ENCODE measurements at regions not wholly inside any gene's neighbourhood (a gene's known extent, or its start where the extent isn't known, plus 50 kb on each side); places are given as distances from the start of the nearest gene placed in this dataset.

DNA sequence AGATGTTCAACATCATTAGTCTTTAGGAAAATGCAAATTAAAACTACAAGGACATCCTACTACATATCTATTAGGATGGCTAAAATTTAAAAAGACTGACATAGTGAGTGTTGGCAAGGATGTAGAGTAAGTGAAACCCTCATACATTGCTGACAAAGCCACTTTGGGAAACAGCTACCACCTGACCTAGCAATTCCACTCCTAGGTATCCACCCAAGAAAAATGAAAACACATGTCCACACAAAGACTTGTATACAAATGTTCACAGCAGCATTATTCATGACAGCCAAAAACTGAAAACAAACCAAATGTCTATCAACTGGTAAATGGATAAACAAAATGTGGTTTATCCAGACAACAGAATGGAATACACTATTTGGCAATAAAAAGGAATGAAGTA is 51.7 kb upstream of the DOCK9 start:
- Mint-ChIP-seq H3K27ac (no peak overlapping the region), H3K4me3 (no peak overlapping the region), H3K36me3 (ENCODE audit: insufficient read depth in 1 of 3, low read depth in 3 of 3) (no peaks in the 10 kb centered on the region; a peak in 3 of 7 replicates), H3K9me3 (peaks cover 3% of the 10 kb centered on the region in 2 experiments; a peak in 3 of 5 replicates), H3K27me3 (ENCODE audit: low read depth) (no peaks in the 10 kb centered on the region), H3K4me1 (peaks cover 0 to 3% of the 10 kb centered on the region in 2 experiments; a peak in 1 of 4 replicates)
- Histone ChIP-seq H3K27me3 (ENCODE audit: insufficient read depth, low read length) (no peaks in the 10 kb centered on the region), H2BK20ac (ENCODE audit: low read depth, low read length, poor library complexity, severe bottlenecking) (no peak overlapping the region), H2BK5ac (ENCODE audit: insufficient read length, low read length) (no peak overlapping the region), H3K27ac (ENCODE audit: insufficient read length, low read depth, low read length) (no peak overlapping the region), H3K79me1 (ENCODE audit: insufficient read depth, low read depth, low read length, poor library complexity, severe bottlenecking) (no peaks in the 10 kb centered on the region), H2BK120ac (ENCODE audit: low read depth, low read length, poor library complexity, severe bottlenecking) (no peak overlapping the region), H4K20me1 (ENCODE audit: control insufficient read depth, insufficient read depth, insufficient read length) (no peaks in the 10 kb centered on the region), H3K4me2 (ENCODE audit: insufficient read depth, insufficient read length, low read length) (no peak overlapping the region), H3K9ac (ENCODE audit: extremely low read depth, insufficient read length, low read length) (no peak overlapping the region), H3K14ac (ENCODE audit: insufficient read depth, low read length) (no peak overlapping the region), H4K8ac (replicated peaks; ENCODE audit: insufficient read length, low read depth, low read length) (no peak overlapping the region), H3K9me3 (ENCODE audit: control insufficient read depth, low read depth, low read length) (no peaks in the 10 kb centered on the region), H2AK5ac (ENCODE audit: insufficient read length, low read length) (no peak overlapping the region), H3K79me2 (ENCODE audit: insufficient read depth, low read length) (no peaks in the 10 kb centered on the region), H4K5ac (ENCODE audit: insufficient read length, low read depth, low read length) (no peak overlapping the region), H3K56ac (ENCODE audit: insufficient read length, low read depth, low read length) (no peak overlapping the region), H2AFZ (ENCODE audit: low read length) (no peak overlapping the region), H4K91ac (ENCODE audit: insufficient read length, low read depth, low read length) (no peak overlapping the region), H2BK12ac (ENCODE audit: insufficient read length, low read depth, low read length) (no peak overlapping the region), H2BK15ac (ENCODE audit: low read depth, low read length) (no peak overlapping the region), H3K4me1 (ENCODE audit: insufficient read depth, low read length) (no peaks in the 10 kb centered on the region), H3T11ph (ENCODE audit: low read length) (no peak overlapping the region), H3K23me2 (ENCODE audit: insufficient read length, low read depth, low read length, poor library complexity, severe bottlenecking) (no peaks in the 10 kb centered on the region), H3K4ac (ENCODE audit: low read depth, low read length) (no peak overlapping the region), H3K23ac (ENCODE audit: insufficient read length, low read depth, low read length) (no peak overlapping the region), H3K18ac (ENCODE audit: insufficient read length, low read depth, low read length) (no peak overlapping the region)
- no peak for DNase-seq
- TF ChIP-seq, protein P1, sequence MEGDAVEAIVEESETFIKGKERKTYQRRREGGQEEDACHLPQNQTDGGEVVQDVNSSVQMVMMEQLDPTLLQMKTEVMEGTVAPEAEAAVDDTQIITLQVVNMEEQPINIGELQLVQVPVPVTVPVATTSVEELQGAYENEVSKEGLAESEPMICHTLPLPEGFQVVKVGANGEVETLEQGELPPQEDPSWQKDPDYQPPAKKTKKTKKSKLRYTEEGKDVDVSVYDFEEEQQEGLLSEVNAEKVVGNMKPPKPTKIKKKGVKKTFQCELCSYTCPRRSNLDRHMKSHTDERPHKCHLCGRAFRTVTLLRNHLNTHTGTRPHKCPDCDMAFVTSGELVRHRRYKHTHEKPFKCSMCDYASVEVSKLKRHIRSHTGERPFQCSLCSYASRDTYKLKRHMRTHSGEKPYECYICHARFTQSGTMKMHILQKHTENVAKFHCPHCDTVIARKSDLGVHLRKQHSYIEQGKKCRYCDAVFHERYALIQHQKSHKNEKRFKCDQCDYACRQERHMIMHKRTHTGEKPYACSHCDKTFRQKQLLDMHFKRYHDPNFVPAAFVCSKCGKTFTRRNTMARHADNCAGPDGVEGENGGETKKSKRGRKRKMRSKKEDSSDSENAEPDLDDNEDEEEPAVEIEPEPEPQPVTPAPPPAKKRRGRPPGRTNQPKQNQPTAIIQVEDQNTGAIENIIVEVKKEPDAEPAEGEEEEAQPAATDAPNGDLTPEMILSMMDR (conservative IDR thresholded peaks at IDR 0.05): no peak
